Coronary artery (tissue), 2 donors: ENCODE measurements at regions not wholly inside any gene's neighbourhood (a gene's known extent, or its start where the extent isn't known, plus 50 kb on each side); places are given as distances from the start of the nearest gene placed in this dataset.

Experiments
- DNase-seq: peaks from one replicate; pipeline ENCODE4 v3.0.0-alpha.2; 2017; ENCODE audit warnings: low spot score
- H3K27ac ChIP-seq, 2 donors: fragments of 200-600 bp; sonication (generic); one replicate each; pipeline ENCODE4 v1.5.1; 2016 to 2019
- H3K4me3 ChIP-seq: fragments of 200-600 bp; sonication (generic); 2 replicates; pipeline ENCODE4 v1.5.1; 2016; ENCODE audit warnings: mild to moderate bottlenecking, moderate library complexity
- TF ChIP-seq, protein P1 (sequence below): fragments of 200-600 bp; sonication (generic); IDR thresholded peaks from one replicate; pipeline ENCODE4 v1.5.1; 2019; ENCODE audit warnings: antibody characterized with exemption

GRCh38 chr14:86442135-86442534 lies 912.2 kb downstream of the FLRT2 start:
- H3K27ac ChIP-seq, result no peak overlapping the region
- TF ChIP-seq, protein P1, sequence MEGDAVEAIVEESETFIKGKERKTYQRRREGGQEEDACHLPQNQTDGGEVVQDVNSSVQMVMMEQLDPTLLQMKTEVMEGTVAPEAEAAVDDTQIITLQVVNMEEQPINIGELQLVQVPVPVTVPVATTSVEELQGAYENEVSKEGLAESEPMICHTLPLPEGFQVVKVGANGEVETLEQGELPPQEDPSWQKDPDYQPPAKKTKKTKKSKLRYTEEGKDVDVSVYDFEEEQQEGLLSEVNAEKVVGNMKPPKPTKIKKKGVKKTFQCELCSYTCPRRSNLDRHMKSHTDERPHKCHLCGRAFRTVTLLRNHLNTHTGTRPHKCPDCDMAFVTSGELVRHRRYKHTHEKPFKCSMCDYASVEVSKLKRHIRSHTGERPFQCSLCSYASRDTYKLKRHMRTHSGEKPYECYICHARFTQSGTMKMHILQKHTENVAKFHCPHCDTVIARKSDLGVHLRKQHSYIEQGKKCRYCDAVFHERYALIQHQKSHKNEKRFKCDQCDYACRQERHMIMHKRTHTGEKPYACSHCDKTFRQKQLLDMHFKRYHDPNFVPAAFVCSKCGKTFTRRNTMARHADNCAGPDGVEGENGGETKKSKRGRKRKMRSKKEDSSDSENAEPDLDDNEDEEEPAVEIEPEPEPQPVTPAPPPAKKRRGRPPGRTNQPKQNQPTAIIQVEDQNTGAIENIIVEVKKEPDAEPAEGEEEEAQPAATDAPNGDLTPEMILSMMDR, result no peak
- DNase-seq, result no peak
- no peak overlapping the region for H3K4me3 ChIP-seq

- no peak for DNase-seq
- Histone ChIP-seq H3K4me3 (no peak overlapping the region), H3K27ac (no peak overlapping the region)
- TF ChIP-seq, protein P1, result no peak
Measured at GRCh38 chr14:86430853-86431252, 900.9 kb downstream of the FLRT2 start.

DNA sequence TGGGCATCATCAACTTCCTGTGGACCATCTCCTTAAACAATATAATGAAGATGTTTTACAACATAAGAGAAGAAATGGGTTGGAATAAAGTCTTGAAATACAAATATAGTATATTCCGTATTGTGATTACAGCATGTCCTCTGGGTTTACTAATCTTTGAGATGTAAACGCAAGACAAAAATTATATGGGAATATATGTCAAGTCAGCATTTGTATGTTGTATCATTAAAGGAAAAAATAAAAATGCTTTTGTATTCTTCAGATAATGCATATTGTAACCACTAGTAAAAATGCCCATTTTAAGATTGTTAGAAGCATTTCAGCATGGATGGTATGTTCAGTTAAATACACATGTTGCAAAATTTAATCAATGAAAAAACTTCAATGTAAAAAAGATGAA lies 893.3 kb downstream of the FLRT2 start:
- H3K4me3 ChIP-seq, result no peak overlapping the region
- no peak for DNase-seq
- no peak overlapping the region for H3K27ac ChIP-seq
- TF ChIP-seq, protein P1, result no peak

DNA sequence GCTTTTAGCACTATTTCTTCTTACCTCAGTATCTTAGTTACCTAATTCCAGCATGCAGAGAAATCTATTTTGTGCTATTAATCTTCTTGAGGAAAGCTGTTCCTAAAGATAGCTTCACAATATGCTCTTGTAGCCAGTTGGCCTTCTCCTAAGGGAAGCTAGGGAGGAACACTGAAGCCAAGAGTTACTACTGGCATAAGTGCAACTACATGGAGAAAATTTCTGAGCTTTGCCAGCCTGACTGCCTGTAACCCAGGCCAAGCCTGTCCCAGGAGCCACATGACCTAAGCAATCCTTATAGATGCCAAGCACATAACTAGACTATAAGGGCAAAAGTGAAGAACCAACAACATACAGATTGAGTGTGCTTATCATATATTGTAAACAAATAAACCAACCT lies 890.2 kb downstream of the FLRT2 start:
- H3K27ac ChIP-seq, result no peak overlapping the region
- DNase-seq, result no peak
- no peak overlapping the region for H3K4me3 ChIP-seq
- TF ChIP-seq, protein P1, result no peak

DNA sequence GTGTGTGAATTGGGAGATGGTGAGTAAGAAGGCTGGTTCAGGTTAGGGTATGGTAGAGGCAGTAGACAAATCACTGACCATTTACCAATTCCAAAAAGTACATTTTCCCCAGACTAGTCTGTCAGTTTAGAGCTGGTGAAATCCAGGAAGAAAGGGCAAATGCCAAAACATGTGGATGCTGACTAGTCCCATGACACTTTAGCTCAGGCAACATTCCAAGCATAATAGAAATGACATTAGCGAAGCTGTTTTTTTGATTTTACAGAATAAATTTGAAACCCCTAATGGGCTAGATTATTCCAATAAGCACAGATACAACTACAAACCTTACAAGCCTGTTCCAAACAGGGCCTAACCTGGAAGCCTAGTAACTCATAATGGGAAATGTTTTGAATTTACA lies 884.2 kb downstream of the FLRT2 start:
- H3K27ac ChIP-seq, result no peak overlapping the region
- DNase-seq, result no peak
- H3K4me3 ChIP-seq, result no peak overlapping the region
- TF ChIP-seq, protein P1, result no peak

GRCh38 chr14:86404989-86405649 lies 875.2 kb downstream of the FLRT2 start:
- no peak for DNase-seq
- H3K4me3 ChIP-seq, result no peak overlapping the region
- TF ChIP-seq, protein P1, result no peak
- H3K27ac ChIP-seq, result no peak overlapping the region

GRCh38 chr14:86404425-86404824 lies 874.5 kb downstream of the FLRT2 start:
- Histone ChIP-seq H3K4me3 (no peak overlapping the region), H3K27ac (no peak overlapping the region)
- TF ChIP-seq, protein P1, result no peak
- DNase-seq, result no peak
